Fibroblast of skin of back (primary cell): ENCODE measurements at regions not wholly inside any gene's neighbourhood (a gene's known extent, or its start where the extent isn't known, plus 50 kb on each side); places are given as distances from the start of the nearest gene placed in this dataset.
"Not testable (repeated sequence)": the region's sequence is repeated elsewhere in the genome, so short reads cannot be mapped to it uniquely, and the experiment has no call there.

Source experiments
- DNase-seq: peaks from one replicate; pipeline ENCODE4 v3.0.0-alpha.2; 2013

DNA sequence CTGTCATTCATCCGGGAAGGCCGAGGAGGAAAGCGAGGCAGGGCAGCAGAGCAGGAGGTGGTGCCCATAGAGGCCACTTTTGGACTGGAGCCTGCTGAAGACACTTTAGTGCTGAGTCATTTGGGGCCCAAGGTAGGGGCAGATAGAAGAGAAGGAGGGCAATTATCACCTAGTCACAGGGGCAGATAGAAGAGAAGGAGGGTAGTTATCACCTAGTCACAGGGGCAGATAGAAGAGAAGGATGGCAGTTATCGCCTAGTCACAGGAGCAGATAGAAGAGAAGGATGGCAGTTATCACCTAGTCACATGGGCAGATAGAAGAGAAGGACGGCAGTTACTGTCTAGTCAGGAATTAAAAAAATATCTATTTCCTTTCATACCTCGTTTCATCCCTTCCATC, 1372.6 kb downstream of the FOXD4L5 start:
- DNase-seq = not testable (repeated sequence)

DNA sequence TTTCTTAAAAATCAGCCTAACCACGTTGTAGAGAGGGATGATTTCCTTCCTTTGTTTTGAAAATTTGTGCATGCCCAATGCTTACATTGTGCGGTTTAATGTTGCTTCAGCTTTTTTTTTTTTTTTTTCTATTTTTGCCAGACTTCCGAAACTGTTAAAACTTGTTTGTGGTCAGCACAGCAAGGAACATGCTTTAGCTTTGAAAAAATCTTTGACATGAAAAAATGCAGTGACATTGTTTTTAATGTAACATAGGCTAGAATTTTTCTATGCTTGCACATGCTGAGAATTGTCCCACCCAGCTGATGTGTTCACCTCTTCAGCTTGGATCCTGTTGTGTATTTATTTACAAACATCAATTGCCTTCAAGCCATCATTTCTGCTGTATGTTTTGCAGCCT, 1375.9 kb downstream of the FOXD4L5 start:
- not testable (repeated sequence) for DNase-seq

DNA sequence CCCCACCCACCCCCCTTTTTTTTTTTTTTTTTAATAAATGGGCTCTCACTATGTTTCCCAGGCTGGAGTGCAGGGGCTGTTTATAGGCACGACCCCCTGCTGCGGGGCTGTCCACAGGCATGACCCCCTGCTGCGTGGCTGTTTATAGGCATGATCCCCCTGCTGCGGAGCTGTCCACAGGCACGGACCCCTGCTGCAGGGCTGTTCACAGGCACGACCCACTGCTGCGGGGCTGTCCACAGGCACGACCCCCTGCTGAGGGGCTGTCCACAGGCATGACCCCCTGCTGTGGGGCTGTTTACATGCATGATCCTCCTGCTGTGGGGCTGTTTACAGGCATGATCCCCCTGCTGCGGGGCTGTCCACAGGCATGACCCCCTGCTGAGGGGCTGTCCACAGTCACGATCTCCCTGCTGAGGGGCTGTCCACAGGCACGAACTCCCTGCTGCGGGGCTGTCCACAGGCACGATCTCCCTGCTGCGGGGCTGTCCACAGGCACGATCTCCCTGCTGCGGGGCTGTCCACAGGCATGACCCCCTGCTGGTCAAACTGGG, 1385.3 kb downstream of the FOXD4L5 start:
- DNase-seq = not testable (repeated sequence)

DNA sequence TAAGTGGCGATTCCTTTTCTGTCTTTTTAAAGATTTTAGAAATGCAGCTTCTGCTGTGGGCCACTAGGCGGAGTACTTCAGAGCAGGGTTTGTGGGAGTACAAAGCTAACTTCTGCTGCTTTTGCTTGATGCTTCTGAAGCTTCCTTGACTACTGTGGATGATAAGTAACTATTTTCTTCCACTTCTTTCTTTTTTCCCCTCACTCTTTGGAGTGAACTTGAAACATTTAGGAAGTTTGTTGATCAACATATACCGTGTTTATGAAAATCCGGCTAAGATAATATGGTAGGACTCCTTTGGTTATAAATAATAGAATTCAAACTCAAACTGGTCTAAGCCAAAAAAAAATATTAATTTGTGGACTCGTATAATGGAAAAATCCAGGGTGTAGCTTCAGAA, 1403.6 kb downstream of the FOXD4L5 start:
- not testable (repeated sequence) for DNase-seq

DNA sequence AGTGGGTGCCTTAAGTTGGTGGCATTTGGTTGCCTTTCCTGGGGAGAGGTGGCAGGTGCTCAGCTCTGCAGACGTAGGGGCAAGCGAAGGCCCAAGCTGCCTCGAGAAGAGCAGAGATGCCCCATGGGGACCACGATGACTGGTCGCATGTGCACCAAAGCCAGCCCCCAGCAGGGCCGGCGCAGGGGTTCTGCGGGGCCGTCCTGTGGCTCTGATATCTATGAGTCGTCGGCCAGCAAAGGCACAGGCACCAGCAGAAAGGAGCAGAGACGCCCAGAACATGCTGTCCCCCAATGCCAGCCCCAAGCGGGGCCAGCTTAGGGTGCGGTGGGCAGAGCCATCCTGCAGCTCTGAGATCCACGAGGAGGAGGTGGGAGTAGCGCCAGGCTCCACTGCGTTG, 1408.6 kb downstream of the FOXD4L5 start:
- DNase-seq = not testable (repeated sequence)

DNA sequence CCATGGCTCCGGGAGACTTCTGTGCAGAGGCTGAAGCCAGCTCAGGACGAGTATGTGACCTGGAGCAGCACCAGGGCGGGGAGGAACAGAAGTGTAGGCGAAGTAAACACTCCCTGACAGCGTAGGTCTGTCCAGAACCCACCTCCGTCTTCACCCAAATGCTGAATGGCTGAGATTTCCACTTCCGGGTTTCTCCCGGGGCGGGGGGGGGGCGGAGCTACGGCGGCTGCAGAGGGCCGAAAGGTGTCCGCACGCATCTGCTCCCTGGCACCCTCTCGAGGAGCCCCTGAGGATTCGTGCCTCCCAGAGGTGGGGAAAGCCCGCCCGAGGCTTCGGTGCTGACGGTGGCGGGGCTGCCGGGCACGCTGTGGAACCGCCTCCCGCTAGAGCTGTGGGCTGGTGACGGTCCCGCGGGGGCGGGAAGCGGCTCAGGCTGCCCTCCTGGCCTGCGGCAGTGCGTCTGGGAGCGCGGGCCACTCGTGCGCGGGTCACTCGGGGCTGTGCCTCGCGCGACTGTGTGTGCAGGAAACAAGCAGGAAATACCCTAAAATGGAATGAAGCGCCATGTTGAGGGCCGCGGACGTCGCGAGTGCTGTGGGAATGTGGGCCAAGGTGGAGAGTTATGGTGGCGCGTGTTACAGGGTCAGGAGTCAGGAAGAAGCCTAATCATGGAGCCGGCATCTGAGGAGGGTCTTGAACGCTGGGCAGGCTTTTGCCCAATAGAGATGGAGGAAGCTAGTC, 1425.4 kb downstream of the FOXD4L5 start:
- peak; percentile 1 for DNase-seq

DNA sequence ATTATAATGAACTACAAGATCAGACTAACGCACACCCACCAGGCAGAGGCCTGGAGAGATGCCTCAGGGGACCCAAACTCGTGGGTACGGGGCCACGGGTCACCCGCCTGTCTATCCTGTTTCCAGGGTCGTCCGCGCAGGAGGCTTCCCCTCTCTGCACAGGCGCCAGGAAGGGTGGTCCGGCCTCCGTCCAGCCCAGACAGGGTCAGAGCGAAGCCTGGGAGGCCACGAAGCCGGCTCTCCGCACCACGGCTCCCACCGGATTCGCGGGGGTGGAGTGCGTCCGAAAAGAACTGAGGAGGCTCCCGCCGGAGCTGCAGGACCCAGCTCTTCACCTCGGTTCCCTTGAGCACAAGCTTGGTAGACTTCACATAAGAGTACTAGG, 1425.9 kb downstream of the FOXD4L5 start:
- not testable (repeated sequence) for DNase-seq

DNA sequence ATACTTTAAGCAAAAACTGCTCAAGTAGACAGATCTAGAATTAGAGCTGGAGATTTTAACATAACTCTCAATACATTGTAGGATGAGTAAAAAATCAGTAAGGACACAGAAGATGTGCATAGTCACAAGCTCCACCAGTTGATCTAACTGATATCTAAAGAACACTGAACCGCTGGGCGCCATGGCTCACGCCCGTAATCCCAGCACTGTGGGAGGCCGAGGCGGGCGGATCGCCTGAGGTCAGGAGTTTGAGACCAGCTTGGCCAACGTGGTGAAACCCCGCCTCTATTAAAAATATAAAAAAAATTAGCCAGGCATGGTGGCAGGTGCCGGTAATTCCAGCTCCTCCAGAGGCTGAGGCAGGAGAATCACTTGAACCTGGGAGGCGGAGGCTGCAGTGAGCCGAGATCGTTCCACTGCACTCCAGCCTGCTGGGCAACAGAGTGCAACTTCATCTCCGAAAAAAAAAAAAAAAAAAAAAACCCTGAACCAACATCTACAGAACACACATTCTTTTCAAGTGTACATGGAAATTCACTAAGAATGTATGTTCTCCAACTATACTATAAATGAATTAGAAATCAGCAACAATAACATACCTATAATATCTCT, 1431.8 kb downstream of the FOXD4L5 start:
- DNase-seq = not testable (repeated sequence)

DNA sequence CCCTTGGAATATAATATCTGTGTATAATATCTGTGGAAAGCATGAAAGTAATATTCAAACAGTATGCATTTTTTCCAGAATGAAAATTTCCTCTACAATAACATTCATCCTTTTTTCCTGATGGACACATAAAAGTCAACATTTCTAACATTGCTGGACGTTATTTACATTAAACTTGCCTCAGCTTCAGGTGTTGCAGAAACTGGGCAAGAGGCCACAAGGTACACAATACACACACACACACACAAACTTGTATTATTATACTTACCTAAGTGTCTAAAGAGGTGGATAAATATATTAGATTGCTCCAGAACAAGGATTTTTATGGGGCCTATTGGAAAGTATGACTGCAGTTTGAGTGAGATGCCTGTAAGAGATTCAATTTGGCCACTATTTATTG, 1460.2 kb downstream of the FOXD4L5 start:
- DNase-seq = not testable (repeated sequence)

DNA sequence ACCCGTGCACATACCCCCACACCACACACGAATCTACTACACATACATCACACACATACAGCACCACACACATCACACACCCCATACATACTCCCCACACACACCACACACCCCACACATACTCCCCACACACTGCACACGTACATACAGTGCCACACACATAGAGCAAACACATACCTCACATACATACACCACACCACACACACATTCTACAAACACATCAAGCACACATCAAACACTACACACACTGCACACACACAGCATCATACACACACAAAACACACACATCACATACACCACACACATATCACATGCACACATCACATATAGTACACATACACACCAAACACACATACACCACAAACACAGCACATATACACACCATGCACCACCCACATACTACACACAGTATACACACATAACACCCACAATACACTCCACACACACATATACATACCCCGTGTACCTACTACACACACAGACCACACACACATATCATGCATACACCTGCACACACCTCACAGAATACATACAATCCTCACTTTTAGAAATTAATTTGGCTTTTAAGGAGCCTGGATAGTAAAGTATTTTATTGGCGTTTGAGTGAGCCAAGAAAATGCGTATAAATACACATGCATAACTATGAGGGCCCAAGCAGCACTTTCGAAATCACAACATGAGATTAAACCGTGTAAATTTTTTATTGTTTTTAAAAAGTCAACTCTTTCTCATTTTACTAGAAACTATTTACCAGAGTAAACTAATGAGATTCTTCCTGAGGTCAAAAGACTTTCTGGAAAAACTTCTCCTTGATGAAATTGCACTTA, 1461.4 kb downstream of the FOXD4L5 start:
- not testable (repeated sequence) for DNase-seq

DNA sequence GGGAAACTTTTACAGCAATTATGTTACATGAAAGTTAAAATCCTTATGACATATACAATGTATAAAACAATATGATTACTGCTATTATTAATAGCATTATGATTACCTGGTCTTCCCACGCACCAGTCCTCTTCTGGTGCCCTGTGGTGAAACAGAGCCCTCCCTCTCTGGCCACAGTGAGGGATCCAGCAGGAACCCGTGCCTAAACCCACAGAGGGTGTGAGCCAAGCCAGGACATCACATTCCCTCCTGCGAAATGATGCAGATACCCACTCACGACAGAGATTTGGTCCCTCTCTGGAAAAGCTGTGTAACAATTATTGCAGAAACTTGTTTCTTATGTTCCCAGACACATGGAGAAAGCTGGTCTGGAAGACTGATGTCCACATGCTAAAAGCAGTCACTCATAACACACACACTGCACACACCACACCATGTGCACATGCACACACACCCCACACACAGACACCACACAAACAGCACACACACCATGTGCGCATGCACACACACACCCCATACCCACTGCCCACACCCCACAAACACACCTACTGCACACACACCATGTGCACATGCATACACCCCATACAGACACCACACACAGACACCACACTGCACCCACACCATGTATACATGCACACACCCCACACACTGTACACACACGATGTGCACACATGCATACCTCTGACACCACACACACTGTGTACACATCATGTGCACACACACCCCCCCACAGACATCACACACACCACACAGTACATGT, 1462.2 kb downstream of the FOXD4L5 start:
- DNase-seq = not testable (repeated sequence)

DNA sequence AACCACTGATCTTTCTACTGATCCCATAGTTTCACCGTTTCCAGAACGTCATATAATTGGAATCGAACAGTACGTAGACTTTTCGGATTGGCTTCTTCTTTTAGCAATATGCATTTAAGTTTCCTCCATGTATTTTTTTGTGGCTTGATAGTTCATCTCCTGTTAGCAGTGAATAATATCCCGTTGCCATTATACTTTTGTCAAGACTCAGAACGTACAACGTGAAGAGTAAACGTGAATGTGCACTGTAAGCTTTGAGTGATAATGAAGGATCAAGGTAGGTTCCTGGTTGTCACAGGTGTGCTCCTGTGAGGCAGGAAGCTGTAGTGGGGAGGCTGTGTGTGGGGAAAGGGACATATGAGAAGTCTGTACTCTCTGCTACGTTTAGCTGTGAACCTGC, 1463.7 kb downstream of the FOXD4L5 start:
- not testable (repeated sequence) for DNase-seq

DNA sequence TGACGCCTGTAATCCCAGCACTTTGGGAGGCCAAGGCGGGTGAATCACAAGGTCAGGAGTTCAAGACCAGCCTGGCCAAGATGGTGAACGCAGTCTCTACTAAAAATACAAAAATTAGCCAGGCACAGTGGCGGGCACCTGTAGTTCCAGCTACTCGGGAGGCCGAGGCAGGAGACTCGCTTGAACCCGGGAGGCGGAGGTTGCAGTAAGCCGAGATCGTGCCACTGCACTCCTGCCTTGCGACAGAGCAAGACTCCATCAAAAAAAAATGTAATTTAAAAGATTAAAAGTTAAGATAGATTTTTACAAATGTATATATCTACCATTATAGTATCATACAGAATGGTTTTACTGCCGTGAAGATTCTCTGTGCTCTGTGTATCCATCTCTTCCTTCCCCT, 1464.1 kb downstream of the FOXD4L5 start:
- DNase-seq = not testable (repeated sequence)

DNA sequence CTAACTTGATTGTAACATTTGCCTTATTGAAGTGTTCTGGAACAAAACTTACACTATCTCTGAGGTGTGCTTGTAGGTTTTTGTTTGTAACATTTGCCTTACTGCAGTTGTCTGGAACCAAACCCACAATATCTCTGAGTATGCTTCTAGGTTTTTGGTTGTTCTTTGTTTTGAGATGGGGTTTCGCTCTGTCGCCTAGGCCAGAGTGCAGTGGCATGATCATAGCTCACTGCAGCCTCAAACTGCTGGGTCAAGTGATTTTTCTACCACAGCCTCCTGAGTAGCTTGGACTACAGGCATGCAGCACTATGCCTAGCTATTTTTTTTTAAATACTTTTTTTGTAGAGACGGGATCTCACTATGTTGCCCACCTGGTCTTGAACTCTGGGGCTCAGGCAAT, 1464.6 kb downstream of the FOXD4L5 start:
- DNase-seq = not testable (repeated sequence)

DNA sequence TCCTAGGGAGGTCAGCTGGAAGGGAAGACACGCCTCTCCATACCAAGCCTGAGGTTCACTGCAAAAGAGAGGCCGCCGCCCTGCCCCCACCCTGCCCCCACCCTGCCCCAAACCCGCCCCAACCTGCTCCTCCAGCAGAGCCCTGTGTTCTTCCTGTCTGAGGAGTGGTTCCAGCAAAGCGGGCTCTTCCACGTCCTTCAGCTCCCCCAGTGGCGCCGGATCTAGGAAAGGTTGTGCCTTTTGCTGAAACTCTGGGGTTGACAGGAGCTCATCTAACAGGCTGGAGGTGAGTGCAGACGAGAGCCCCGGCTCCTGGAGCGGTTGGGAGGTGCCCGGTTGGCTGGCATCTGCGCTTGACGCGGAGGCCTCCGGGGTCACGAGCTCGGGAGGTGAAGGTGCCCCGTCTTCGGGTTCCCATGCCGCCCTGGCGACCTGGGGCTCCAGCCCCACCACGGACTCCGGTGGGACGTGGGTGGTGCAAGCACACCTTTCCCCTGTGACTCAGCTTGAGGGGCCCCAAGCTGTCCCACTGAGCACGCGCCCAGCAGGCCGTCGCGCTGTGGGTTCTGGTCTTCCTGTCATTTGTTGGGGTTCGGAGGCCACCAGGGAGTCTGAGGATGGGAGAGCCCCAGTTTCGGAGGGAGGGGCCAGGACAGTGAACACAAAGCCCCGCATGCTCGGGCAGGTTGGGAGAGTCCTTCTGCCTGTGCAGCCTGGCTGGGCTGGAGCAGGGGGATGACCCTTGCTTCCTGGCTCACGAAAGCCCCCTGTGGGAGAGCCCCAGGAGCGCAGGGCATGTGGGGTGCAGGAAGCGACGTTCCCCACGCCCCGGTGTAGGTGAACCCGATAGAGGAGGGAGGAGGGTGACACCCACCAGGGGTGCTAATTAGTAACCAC, 1467.1 kb downstream of the FOXD4L5 start:
- peak; percentile 4 for DNase-seq

DNA sequence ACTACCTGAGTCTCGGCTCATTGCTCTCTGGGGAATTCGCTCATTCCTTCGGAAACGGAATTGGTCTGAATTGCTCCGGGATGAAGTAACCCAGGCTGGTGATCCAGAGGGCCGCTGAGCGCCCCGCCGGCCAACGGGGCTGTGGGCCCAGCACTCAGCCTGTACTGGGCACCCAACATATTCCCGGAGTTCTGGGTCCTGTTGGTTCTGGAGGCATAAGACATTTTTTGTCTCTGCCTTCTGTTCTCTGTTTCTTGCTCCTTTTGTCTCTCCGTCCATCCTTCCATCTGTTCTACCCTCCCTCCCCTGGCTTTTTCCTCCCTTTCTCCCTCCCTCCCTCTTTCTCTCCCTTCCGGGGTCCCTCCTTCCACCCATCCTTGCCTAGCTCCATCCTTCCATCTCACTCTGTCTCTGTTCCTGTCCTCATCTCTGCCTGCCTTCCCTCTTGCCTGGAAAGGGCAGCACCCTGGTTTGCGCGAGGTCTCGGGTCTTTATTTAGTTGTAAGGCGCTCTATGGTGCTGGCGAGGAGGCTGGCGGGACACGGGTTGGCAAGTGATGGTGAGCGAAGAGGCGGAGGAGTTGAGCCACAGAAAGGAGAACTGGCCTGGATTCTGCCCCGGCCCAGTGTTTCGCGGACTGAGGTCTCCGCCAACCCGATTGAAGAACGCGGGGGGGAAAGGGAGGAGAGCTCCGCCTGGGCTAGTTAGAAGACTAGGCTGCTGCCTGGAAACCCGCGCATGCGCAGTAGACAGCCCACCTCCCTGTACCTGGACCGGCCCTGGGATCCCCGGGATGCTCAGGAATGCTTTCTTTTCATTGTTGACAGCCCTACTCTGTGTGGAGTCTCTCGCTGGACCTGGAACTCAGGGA, 1468.0 kb downstream of the FOXD4L5 start:
- peak; percentile 64 for DNase-seq

DNA sequence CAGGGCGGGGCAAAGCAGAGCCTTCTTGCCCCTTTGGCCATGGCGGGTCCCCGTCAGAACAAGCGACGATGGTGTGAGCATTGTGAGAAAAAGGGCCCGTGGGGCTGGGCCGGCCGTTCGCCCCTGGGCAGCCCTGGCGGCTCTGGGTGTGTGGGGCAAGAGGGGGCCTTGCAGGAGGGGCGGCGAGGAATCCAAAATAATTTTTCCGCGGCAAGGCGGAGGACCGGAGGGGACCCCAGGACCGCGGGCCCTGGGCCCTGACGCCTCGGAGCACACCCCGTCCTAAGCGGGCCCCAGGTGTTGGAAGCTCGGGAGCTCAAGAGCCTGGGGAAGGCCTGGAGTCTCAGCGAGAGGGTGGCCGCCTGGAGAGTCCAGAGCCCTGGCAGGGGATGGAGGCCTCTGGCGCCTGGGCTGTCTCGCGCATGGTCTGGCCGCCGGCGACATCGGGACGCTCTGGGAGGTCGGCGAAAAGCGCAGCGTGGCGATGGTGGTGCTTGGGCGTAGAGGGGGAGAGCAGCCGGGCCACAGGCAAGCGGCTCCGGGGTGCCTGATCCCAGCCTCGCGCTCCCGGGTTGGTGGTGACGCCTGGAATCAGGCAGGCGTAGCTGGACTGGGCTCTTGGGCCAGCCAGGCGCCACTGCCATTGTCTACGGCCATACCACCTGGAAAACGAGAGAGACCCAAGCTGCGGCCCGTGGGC, 1469.9 kb downstream of the FOXD4L5 start:
- DNase-seq = not testable (repeated sequence)

DNA sequence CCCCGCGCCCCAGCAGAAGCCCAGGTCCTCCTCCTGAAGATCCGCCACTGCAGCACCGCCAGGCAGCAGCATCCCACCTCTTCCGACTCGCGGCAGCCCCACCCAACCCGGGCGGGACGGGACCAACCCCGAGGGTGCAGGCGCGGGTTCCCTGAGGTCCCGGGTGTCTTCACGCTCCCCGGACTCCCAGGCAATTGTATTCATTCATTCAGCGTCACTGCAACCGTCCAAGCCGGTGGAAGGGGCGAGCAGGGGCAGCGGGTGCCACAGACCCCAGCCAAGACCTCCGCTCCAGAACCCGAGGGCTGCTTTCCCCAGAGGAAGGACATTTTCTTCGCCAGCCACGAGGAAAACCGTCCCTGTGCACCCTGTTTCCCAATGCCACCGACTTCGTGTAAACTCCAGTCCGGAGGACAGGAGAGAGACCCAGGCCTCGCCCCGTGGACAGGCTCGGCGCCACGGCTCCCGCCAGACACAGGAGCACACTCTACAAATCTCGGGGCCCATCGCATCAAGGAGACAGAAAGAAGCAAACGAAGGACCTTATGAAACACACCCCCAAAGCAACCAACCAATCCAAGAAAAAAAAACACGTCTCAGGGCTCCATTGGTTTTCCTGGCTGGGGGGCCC, 1471.5 kb downstream of the FOXD4L5 start:
- not testable (repeated sequence) for DNase-seq

DNA sequence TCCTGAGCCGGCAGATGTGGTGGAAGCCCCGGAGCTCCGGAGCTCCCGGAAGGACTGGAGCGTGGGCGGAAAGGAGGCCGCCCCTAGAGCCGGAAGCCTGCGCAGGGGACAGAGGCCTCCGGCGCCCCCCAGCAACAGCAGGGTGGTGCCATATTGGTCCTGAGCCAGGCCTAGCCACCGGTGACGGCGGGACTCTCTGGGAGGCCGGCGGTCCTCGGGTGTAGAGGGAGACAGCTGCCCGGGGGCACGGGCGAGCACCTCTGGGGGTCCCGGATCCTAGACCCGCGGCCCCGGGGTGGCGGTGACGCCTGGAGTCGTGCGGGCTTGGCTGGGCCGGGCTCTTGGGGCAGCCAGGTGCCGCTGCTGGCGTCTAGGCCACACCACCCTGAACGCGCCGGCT, 1472.2 kb downstream of the FOXD4L5 start:
- not testable (repeated sequence) for DNase-seq
